ENCODE measurements at regions not wholly inside any gene's neighbourhood (a gene's known extent, or its start where the extent isn't known, plus 50 kb on each side); places are given as distances from the start of the nearest gene placed in this dataset.
A peak's percentile ranks its signal among the peaks of the same experiment; 100 is the strongest.
"Not testable (repeated sequence)": the region's sequence is repeated elsewhere in the genome, so short reads cannot be mapped to it uniquely, and the experiment has no call there.

DNA sequence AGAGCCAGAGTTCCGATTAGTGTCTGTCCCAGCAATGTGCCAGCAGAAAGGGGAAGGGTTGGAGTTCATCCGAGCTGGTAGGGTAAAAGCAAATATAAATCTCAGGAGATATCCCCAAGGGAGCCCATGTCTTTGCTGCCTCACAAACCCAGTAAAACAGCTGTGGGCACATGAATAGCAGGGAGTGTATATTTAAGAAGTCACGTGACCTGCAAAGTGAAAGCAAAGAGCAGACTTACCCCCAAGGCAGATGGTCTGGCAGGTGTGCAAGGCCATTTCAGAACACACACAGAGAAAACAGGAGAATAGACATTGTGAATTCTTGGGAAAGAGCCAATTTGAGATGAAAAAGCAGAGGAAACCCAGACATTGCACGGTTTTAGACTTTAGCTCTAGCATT is 653.4 kb downstream of the TGIF2LX start:
- H3K36me3 ChIP-seq (ENCODE audit: insufficient read depth, low read length); H3K9me3 ChIP-seq (ENCODE audit: insufficient read depth, low read depth, low read length); H3K9ac ChIP-seq (ENCODE audit: low read depth, low read length); H3K4me1 ChIP-seq (ENCODE audit: insufficient read depth, low read length); H3K27ac ChIP-seq (ENCODE audit: low read depth, low read length); H3K27me3 ChIP-seq (ENCODE audit: insufficient read depth, low read length); H3K4me3 ChIP-seq (ENCODE audit: low read length): not testable (repeated sequence)
- 100% methylated on average over 1 of the region's 4 CpGs for WGBS

DNA sequence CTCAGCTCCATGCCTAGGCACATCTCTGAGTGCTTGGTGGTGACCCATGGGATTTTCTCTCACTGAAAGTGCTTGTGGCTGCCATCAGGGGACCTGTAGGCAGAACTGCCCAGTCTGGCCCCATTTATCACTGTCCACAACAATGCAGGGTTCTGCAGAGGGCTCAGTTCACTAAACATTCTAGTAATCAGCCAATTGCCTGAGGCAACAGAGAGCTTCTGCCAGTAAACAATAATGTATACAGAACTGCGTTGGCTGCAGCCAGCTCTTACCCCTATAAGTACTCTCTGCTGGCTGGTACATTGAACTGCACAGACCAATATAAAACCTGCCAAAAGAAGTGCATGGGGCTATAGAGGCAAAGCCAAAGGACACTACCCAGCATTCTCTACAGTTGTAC is 680.2 kb downstream of the TGIF2LX start:
- 100% methylated on average over 1 of the region's 1 CpG for WGBS
- not testable (repeated sequence) for H3K4me1 ChIP-seq (ENCODE audit: insufficient read depth, low read length); H3K9ac ChIP-seq (ENCODE audit: low read depth, low read length); H3K27ac ChIP-seq (ENCODE audit: low read depth, low read length); H3K4me3 ChIP-seq (ENCODE audit: low read length); H3K36me3 ChIP-seq (ENCODE audit: insufficient read depth, low read length); H3K27me3 ChIP-seq (ENCODE audit: insufficient read depth, low read length); H3K9me3 ChIP-seq (ENCODE audit: insufficient read depth, low read depth, low read length)

DNA sequence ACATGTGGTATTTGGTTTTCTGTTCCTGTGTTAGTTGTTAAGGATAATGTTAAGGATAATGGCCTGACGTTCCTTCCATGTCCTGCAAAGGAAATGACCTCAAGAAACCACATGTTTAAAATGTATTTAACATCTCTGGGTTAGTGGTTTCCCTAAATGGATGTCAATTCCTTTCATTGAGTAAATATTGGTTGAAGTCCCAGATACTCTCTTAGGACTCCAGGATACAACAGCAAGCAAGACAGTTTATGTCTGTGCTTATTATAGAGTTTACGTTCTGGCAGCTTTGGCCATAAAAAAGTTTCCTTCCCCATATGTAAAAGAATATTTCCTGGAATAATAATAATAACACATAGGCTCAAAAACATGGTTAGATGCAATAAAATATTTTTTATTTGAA is 684.0 kb downstream of the TGIF2LX start:
- no CpG with 5 or more reads among the region's 2 CpGs for WGBS
- H3K27me3 ChIP-seq (ENCODE audit: insufficient read depth, low read length); H3K9me3 ChIP-seq (ENCODE audit: insufficient read depth, low read depth, low read length); H3K9ac ChIP-seq (ENCODE audit: low read depth, low read length); H3K4me1 ChIP-seq (ENCODE audit: insufficient read depth, low read length); H3K27ac ChIP-seq (ENCODE audit: low read depth, low read length); H3K4me3 ChIP-seq (ENCODE audit: low read length); H3K36me3 ChIP-seq (ENCODE audit: insufficient read depth, low read length): not testable (repeated sequence)

DNA sequence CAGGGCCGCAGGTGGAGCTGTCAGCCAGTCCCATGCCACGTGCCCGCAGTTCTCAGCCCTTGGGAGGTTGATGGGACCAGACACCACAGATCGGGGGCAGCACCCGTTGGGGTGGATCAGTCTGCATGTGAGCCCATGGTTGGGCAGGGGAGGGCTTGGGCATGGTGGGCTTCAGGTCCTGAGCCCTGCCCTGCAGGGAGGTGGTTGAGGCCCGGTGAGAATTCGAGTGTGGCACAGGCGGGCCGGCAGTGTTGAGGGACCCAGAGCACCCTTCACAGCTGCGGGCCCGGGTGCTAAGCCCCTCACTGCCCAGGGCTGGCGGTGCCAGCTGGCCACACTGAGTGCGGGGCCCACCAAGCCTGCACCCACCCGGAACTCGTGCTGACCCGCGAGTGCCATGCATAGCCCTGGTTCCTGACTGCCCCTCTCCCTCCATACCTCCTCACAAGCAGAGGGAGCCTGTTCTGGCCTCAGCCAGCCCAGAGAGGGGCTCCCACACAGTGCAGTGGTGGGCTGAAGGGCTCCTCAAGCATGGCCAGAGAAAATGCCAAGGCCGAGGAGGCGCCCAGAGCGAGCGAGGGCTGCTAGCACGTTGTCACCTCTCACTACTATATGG is 696.1 kb downstream of the TGIF2LX start:
- 98% methylated on average over 22 of the region's 22 CpGs for WGBS
- Histone ChIP-seq H3K9me3 (ENCODE audit: insufficient read depth, low read depth, low read length) (no peaks in the 10 kb centered on the region), H3K27me3 (ENCODE audit: insufficient read depth, low read length) (no peaks in the 10 kb centered on the region), H3K4me3 (ENCODE audit: low read length) (no peak overlapping the region), H3K9ac (ENCODE audit: low read depth, low read length) (no peak overlapping the region), H3K4me1 (ENCODE audit: insufficient read depth, low read length) (no peaks in the 10 kb centered on the region), H3K27ac (ENCODE audit: low read depth, low read length) (no peak overlapping the region), H3K36me3 (ENCODE audit: insufficient read depth, low read length) (no peaks in the 10 kb centered on the region)

DNA sequence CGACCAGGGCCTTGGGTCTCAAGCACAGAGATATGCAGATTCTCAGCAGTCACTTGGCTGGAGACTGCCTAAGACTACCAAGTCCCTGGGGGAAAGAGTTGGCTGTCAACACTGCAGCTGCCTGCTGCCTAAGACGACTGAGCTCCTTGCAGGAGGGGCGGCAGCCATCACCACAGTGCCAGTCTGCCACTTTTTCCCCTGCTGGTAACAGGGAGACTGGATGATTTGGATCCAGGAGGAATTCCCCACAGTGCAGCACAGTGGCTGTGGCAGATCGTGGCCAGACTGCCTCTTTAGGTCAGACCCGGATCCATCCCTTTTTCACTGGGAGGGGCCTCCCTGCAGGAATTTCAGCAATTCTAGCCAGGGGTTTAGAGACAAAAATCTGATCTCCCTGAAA is 743.5 kb downstream of the TGIF2LX start:
- WGBS: 79% methylated on average over 5 of the region's 5 CpGs
- H3K36me3 ChIP-seq (ENCODE audit: insufficient read depth, low read length); H3K4me3 ChIP-seq (ENCODE audit: low read length); H3K9me3 ChIP-seq (ENCODE audit: insufficient read depth, low read depth, low read length); H3K4me1 ChIP-seq (ENCODE audit: insufficient read depth, low read length); H3K27me3 ChIP-seq (ENCODE audit: insufficient read depth, low read length); H3K27ac ChIP-seq (ENCODE audit: low read depth, low read length); H3K9ac ChIP-seq (ENCODE audit: low read depth, low read length): not testable (repeated sequence)

DNA sequence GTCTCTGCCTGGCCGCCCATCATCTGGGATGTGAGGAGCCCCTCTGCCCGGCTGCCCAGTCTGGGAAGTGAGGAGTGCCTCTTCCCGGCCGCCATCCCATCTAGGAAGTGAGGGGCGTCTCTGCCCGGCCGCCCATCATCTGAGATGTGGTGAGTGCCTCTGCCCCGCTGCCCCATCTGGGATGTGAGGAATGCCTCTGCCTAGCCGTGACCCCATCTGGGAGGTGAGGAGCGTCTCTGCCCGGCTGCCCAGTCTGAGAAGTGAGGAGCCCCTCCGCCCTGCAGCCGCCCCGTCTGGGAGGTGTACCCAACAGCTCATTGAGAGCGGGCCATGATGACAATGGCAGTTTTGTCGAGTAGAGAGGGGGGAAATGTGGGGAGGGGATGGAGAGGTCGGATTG is 721.1 kb upstream of the PABPC5 start:
- 96% methylated on average over 16 of the region's 17 CpGs for WGBS
- H3K36me3 ChIP-seq (ENCODE audit: insufficient read depth, low read length); H3K4me3 ChIP-seq (ENCODE audit: low read length); H3K4me1 ChIP-seq (ENCODE audit: insufficient read depth, low read length); H3K27me3 ChIP-seq (ENCODE audit: insufficient read depth, low read length); H3K27ac ChIP-seq (ENCODE audit: low read depth, low read length); H3K9me3 ChIP-seq (ENCODE audit: insufficient read depth, low read depth, low read length); H3K9ac ChIP-seq (ENCODE audit: low read depth, low read length): not testable (repeated sequence)

DNA sequence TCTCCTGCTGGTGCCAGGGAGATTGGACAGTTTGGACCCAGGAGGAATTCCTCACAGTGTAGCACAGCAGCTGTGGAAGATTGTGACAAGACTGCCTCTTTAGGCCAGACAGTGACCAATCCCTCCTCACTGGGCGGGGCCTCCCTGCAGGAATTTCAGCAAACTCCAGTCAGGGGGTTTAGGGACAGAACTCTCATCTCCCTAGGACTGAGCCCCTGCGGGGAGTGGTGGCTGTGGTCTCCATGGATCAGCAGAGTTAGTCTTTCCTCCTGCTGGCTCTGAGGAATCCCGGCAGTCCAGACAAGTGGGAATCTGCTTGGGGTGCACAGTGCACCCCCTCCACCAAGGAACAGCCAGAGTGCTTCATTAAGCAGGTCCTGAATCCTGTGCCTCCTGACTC is 697.1 kb upstream of the PABPC5 start:
- H3K4me1 ChIP-seq (ENCODE audit: insufficient read depth, low read length); H3K36me3 ChIP-seq (ENCODE audit: insufficient read depth, low read length); H3K9ac ChIP-seq (ENCODE audit: low read depth, low read length): not testable (repeated sequence)

DNA sequence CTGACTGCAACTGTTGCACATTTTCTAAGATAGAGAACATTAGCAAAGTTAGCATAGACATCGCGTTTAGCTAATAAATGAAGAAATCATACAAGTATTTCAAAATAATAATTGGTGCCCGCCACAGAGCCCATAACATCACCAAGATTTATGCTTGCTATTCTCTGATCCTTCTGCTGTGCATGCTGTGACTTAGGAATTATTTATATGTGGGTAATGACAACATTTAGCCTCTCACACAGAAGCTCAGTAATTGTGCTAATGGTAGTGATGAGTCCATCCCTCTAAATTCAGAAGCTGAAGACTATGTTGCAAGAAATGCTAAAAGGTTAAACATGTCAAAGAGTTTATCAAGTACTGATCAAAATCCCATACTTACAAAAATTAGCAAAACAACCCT is 677.0 kb upstream of the PABPC5 start:
- H3K36me3 ChIP-seq (ENCODE audit: insufficient read depth, low read length); H3K4me1 ChIP-seq (ENCODE audit: insufficient read depth, low read length); H3K9ac ChIP-seq (ENCODE audit: low read depth, low read length); H3K27ac ChIP-seq (ENCODE audit: low read depth, low read length); H3K27me3 ChIP-seq (ENCODE audit: insufficient read depth, low read length); H3K4me3 ChIP-seq (ENCODE audit: low read length); H3K9me3 ChIP-seq (ENCODE audit: insufficient read depth, low read depth, low read length): not testable (repeated sequence)
- no CpG with 5 or more reads among the region's 3 CpGs for WGBS

More for the DNA sequence above, 697.1 kb upstream of the PABPC5 start:
- not testable (repeated sequence) for H3K27me3 ChIP-seq (ENCODE audit: insufficient read depth, low read length); H3K9me3 ChIP-seq (ENCODE audit: insufficient read depth, low read depth, low read length); H3K4me3 ChIP-seq (ENCODE audit: low read length); H3K27ac ChIP-seq (ENCODE audit: low read depth, low read length)
- WGBS: 96% methylated on average over 3 of the region's 3 CpGs

DNA sequence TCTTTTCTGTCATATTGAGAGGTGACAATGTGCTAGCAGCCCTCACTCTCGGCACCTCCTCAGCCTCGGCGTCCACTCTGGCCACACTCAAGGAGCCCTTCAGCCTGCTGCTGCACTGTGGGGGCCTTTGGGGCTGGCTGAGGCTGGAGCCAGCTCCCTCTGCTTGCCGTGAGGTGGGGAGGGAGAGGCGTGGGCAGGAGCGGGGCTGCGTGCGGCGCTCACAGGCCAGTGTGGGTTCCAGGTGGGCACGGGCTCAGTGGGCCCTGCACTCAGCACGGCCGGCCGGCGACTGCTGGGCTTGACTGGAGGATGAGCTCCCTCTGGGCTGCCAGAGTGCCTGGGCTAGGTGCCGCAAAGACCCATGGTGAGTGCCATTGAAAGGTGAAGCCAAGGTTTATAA is 669.2 kb upstream of the PABPC5 start:
- 97% methylated on average over 15 of the region's 15 CpGs for WGBS
- H3K27ac ChIP-seq (ENCODE audit: low read depth, low read length); H3K27me3 ChIP-seq (ENCODE audit: insufficient read depth, low read length); H3K4me1 ChIP-seq (ENCODE audit: insufficient read depth, low read length); H3K36me3 ChIP-seq (ENCODE audit: insufficient read depth, low read length); H3K9me3 ChIP-seq (ENCODE audit: insufficient read depth, low read depth, low read length); H3K4me3 ChIP-seq (ENCODE audit: low read length); H3K9ac ChIP-seq (ENCODE audit: low read depth, low read length): not testable (repeated sequence)

DNA sequence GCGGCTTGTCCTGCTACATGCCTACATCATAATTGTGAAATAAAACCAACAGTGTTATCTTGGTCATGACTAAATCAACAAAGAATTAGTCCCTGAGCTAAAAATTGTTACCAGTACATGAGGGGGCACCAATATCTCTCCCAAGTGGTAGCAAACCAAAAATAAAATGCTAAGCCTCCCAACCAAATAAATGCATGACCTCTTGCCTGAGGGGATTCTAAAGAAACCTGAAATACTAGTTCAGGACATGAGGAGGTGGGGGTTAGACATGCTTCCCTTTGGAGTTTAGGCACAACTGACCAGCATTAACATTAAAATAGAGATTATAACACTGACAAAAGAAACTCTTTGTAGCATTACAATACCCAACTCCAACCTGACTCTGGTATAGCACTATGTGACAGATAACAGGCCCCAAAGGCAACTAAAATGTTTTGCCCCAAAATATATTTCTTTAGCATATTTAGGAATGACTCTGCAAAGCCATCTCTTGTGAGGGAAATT is 654.3 kb upstream of the PABPC5 start:
- WGBS: 80% methylated on average over 1 of the region's 1 CpG
- not testable (repeated sequence) for H3K4me1 ChIP-seq (ENCODE audit: insufficient read depth, low read length); H3K4me3 ChIP-seq (ENCODE audit: low read length); H3K9me3 ChIP-seq (ENCODE audit: insufficient read depth, low read depth, low read length); H3K36me3 ChIP-seq (ENCODE audit: insufficient read depth, low read length); H3K9ac ChIP-seq (ENCODE audit: low read depth, low read length); H3K27me3 ChIP-seq (ENCODE audit: insufficient read depth, low read length)
- H3K27ac ChIP-seq (ENCODE audit: low read depth, low read length): peak overlapping the region; percentile 70; the same call in 1 of the 2 replicates

Data from HUES64 (cell line).